NCI-H1417 (cell line): ENCODE measurements at regions not wholly inside any gene's neighbourhood (a gene's known extent, or its start where the extent isn't known, plus 50 kb on each side); places are given as distances from the start of the nearest gene placed in this dataset.
"Not testable (repeated sequence)": the region's sequence is repeated elsewhere in the genome, so short reads cannot be mapped to it uniquely, and the experiment has no call there.

ENCODE experiments used
- DNase-seq, 3 experiments: peaks; one replicate each; lab custom pipeline; 2025; lab: John Stamatoyannopoulos, UW

DNA sequence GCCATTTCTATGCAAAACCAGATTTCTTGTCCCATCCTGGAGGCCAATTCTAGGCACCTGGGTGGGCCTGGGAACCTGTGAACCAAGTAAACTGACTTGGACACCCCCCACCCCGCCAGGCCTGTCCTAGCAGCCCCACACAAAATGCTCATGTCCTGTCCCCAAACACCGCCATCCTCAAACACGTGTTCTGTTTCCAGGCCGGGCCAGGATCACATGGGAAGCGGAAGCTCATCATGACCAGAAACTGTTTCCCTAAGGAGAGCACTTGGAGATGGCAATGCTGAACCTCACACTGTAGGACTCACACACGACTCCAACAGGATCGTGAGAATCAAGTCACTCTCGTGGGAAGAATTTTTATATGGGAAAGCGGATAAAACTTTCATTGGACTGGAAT, 78.7 kb upstream of the DRD5 start:
- DNase-seq, result not testable (repeated sequence)

DNA sequence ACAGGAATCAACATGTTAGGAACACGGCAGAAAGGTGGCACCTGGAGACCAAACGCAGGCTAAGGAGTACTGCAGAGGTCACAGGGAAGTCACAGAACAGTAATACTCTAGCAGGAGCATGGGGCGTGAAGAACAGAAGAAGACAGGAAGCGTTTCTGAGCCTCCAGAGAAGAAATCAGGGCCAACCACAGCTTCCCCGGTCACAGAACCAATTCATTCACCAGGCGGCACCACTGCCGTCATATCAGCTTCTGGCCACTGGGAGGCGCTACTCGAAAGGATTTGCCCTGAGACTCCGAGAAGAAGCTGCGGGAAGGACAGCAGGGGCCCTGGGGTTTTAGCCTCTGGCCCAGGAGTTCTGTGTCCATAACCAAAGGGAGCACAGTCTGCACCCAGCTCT, 78.0 kb upstream of the DRD5 start:
- peak; percentile 20 to 87 (median 69) for DNase-seq

DNA sequence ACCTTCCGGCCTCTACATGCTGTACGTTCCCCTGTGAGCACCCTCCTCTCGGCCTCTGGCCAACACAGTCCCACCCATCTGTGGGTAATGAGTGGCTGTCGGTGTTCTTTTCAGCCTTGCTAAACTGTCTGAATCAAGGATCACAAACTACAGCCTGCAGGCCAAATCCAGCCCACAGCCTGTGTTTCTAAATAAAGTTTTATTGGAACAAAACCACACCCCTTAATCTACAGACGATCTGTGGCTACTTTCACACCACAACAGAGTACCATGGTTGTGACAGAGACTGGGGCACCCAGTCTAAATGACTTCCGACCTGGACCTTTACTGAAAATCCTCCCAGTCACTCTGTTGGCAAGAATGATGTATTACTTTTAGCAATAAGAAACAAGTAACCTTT, 77.3 kb upstream of the DRD5 start:
- DNase-seq, result not testable (repeated sequence)

DNA sequence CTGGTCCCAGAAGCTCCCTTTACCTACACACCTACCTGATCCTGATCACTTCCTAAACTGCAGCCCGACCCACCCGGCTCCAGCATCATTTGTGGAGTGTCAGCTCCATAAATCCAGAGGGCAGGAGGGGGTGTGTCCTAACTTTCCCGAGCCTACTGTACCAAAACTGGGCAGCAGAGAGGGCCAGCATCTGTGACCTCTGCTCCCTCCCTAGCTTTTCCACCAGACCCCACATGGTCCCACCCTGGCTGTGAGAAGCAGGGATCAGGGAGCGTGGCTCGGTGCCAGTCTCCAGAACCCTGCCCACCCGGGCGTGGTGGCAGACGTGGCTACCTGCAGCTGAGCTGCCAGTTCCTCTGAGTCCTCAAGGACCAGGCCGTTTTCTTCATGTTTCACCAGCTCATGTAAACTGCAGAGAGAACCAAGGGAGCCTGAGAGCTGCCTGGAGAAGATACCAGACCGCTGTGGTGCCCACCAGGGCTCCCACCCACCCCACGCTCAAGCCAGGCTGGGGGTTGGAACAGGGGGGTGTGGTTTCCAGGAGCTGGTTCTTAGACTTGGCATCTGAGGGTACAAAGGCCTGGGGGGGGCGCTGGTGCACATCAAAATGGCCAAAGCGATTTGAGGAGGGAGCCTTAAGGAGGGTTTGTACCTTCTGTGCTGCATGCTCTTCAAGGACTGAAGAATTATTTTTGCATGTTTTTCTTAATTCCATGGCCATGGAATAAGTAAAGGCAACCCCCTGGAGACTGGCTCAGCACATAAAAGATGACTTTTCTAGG, 76.7 kb upstream of the DRD5 start:
- no peak for DNase-seq

DNA sequence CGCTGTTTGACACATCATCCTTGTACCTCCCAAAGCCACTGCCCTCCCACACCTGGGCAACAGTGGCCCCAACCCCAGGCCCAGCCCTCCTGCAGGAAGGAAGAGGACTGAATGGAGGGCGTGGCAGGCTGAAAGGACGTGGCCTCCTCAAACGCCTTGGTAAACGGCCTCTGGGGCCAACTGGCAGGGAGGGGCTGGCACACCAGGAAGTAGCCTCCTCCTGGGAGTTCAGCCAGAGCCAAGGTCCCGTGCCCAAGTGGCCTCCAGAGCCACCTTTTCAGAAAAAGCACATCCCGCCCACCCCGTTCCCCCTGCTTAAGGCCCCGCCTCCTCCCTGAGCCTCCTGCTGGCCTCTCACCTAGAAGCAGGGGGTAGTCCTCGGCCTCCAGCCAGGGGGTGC, 74.2 kb upstream of the DRD5 start:
- DNase-seq, result not testable (repeated sequence)

DNA sequence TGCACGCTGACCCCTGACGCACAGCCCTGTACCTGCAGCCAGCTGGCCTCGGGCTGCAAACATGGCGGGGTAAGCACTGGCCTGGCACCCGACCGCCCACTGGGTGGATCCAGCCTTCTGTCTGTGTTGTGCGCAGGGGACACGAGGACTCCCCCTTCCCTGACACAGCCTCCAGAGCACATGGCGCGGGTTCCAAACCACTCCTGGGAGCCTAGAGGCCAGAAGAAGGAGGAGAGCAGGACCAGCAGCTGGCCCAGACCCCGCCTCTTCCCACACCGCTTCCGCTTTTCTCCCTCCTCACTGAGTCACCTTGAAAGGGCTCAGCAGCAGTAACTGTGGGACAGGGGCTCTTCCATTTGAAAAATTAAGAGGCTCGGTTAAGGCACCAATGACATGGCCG, 73.5 kb upstream of the DRD5 start:
- DNase-seq, result not testable (repeated sequence)

DNA sequence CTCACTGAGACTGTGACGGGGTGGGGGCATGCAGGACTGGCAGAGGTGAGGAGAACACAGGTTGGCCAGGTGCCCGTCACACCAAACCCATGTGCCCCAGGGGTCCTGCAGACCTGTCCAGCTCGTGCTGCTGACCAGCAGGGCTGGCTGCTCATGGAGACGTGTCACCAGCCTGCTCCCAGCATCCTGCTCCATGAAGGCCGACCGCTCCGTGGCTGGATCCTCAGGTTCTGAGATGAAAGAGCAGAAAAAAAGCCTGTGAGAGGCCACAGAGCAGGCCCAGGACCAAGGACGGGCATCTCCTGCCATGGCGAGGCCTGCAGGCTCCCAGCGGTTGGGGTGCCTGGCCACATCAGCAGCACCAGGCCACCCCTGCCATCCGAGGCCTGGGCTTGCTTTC, 71.7 kb upstream of the DRD5 start:
- no peak for DNase-seq

DNA sequence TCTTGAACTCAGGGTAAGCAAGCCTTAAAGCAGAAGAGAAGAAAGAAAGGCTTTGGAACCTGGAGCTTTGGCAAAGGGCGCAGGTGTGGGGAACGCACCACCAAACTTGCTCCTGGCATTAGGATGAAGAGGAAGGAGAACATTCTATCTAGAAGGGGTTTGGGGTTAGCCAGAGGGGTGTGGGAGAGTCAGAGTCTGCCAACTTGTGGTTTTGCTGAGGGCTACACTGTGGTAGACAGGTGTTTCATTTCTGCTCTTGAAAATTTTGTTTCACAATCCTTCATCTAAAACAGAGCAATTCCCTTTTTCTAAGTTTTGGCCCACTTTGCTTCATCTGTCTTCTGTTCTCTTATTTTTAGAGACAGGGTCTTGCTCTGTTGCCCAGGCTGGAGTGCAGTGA, 66.2 kb upstream of the DRD5 start:
- DNase-seq, result not testable (repeated sequence)

DNA sequence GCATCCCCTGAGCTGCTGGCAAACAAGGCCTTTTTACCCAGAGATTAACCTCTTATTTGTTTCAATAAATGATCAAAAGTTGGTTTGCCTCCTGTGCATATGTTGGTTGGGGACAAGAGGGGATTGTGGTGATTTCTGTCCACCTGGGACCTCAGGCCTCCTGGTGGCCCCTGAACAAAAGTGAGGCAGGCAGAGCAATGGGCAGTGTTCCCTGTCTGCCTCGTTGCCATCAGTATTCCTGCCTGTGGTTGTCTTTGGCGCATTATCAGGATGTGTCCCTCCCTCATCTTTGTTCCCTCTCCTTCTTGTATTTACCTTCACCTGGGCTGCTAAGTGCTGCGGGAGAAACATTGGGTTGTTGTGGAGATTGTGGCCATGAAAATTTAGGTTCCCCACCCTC, 65.3 kb upstream of the DRD5 start:
- no peak for DNase-seq

DNA sequence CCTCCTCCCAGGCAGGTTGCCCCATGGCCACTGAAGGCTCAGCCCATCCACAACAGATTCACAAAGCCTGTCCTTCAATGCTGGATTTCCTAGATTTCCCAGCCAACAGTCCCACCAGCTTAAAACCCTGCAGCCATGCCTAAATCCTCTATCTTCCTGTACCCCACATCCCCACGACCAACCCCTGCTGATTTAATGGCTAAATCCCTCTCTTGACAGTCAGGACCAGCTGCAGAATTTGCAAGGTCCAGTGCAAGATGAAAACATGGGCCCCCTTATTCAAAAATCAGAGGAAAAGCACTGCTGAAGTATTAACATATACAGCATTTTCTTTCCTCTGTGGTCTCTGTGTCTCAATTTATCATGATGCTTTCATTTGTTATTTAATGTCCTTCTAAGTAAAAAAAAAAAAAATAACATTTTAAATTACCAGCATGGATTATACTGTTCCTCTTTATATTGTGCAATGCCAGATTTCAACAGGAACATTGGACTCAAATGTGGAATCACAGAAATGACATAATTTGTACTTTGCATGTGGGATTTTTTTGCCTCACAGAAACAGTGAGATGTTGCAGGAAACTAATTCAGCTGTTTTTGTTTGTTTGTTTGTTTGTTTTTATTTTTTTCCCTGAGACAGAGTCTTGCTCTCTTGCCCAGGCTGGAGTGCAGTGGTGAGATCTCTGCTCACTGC, 63.0 kb upstream of the DRD5 start:
- not testable (repeated sequence) for DNase-seq

DNA sequence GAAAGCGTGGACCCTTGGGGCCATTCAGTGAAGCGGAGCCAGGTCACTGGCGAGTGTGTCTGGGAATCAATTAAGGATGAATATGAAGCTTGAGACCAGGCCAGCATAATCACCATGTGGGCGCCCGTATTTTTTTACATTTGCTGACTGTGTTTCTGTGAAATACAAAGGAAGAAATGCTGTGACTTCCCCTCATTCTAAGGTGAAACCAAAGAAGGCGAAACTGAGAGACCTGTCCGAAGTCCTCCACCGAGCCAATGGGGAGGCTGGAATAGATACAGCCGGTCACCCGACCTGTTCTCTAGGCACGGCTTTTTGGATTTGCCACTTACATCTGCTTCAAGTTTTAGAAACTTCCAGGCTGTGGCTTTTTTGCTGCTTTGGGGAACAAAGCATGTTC, 59.3 kb upstream of the DRD5 start:
- DNase-seq, result not testable (repeated sequence)
